A673 (cell line): ENCODE measurements at regions not wholly inside any gene's neighbourhood (a gene's known extent, or its start where the extent isn't known, plus 50 kb on each side); places are given as distances from the start of the nearest gene placed in this dataset.

Experiments used
- BruUV-seq: library from RNA; stranded (reverse); fragments of 400-500 nt; replicated peaks from 2 replicates; lab custom pipeline; 2021; lab: Mats Ljungman, UMichigan
- CTCF ChIA-PET: fragments of 300-600 bp; sonication (Branson Sonifier 250); formaldehyde crosslinking; loops from one replicate; lab custom pipeline; 2022; ENCODE audit warnings: antibody characterized with exemption; lab: Charles Lee
- POLR2A ChIA-PET: fragments of 300-600 bp; sonication (Branson Sonifier 250); formaldehyde crosslinking; loops from one replicate; lab custom pipeline; 2022; ENCODE audit warnings: antibody characterized with exemption; ENCODE audit not compliant: low non-redundant PET; lab: Charles Lee
- DNase-seq: peaks from one replicate; pipeline ENCODE4 v3.0.0-alpha.2; 2015; ENCODE audit warnings: low spot score
- H3K27ac ChIP-seq: fragments of 200-600 bp; sonication (generic); 2 replicates; pipeline ENCODE4 v1.5.1; 2016; ENCODE audit warnings: mixed run types, low read depth, mild to moderate bottlenecking, mixed read lengths, antibody characterized with exemption, low read length; ENCODE audit not compliant: poor library complexity, severe bottlenecking
- H3K27me3 ChIP-seq: fragments of 200-600 bp; sonication (generic); replicated peaks from 2 replicates; pipeline ENCODE4 v1.6.1; 2017; ENCODE audit warnings: mixed run types, low read depth, mild to moderate bottlenecking, mixed read lengths, antibody characterized with exemption, low read length; ENCODE audit not compliant: insufficient read depth, poor library complexity
- H3K36me3 ChIP-seq: fragments of 200-600 bp; sonication (generic); 2 replicates; pipeline ENCODE4 v1.6.1; 2016; ENCODE audit warnings: mixed run types, mild to moderate bottlenecking, mixed read lengths, antibody characterized with exemption, low read length; ENCODE audit not compliant: insufficient read depth, poor library complexity, severe bottlenecking
- H3K4me1 ChIP-seq: fragments of 200-600 bp; sonication (generic); 2 replicates; pipeline ENCODE4 v1.6.1; 2017; ENCODE audit warnings: mixed run types, mild to moderate bottlenecking, mixed read lengths, antibody characterized with exemption, low read length; ENCODE audit not compliant: insufficient read depth, poor library complexity, severe bottlenecking
- H3K4me3 ChIP-seq: fragments of 200-600 bp; sonication (generic); 2 replicates; pipeline ENCODE4 v1.5.1; 2016; ENCODE audit warnings: low read depth, mixed run types, mild to moderate bottlenecking, mixed read lengths, low read length; ENCODE audit not compliant: poor library complexity, severe bottlenecking
- H3K9me3 ChIP-seq: fragments of 200-600 bp; sonication (generic); 2 replicates; pipeline ENCODE4 v1.6.1; 2016; ENCODE audit warnings: mixed run types, low read depth, mild to moderate bottlenecking, mixed read lengths, antibody characterized with exemption, low read length; ENCODE audit not compliant: poor library complexity, severe bottlenecking
- EZH2 ChIP-seq: fragments of 200-600 bp; sonication (generic); IDR thresholded peaks from 2 replicates; pipeline ENCODE4 v1.6.1; 2017; ENCODE audit warnings: borderline replicate concordance, low read depth, mild to moderate bottlenecking, mixed read lengths, antibody characterized with exemption, low read length; ENCODE audit not compliant: poor library complexity, severe bottlenecking
- intact Hi-C: fragments of 100-400 bp; cut with micrococcal nuclease; formaldehyde crosslinking; loops from one replicate; pipeline ENCODE4 v1.10.0; 2022; ENCODE audit not compliant: unreplicated experiment
- TF ChIP-seq, protein P1 (sequence below): fragments of 300-800, 200-600 bp; sonication (generic); conservative IDR thresholded peaks from 2 replicates; pipeline ENCODE4 v1.5.1; 2017; ENCODE audit warnings: low read depth, mild to moderate bottlenecking, antibody characterized with exemption, low read length, moderate library complexity, mixed read lengths

DNA sequence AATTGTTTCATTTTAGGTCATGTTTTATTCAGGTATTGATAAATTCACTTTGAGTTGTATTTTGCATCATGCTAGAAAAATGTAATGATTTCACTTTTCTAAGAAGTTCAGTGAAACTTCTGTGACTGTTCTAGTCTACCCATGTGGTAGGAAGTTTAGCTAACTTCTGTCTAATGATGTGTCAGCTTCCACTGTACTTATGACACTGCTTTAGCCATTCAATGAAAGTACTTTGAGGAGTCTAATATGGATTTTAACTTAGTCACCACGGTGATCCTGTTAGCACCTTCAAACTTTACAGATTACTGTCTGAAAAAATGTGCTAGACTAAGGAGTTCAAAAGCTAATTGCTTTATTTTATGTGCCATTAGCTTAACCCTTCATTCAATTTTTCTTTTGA is 1510.5 kb upstream of the CDH9 start:
- H3K27me3 ChIP-seq: no peaks in the 10 kb centered on the region
- intact Hi-C loops: no loop called here
- H3K4me1 ChIP-seq: no peaks in the 10 kb centered on the region
- no peak overlapping the region for H3K27ac ChIP-seq
- no peaks in the 10 kb centered on the region for H3K9me3 ChIP-seq
- no peak overlapping the region for H3K4me3 ChIP-seq
- ChIA-PET POLR2A (no interaction called here), CTCF (no interaction called here)
- no TSS peak for BruUV-seq
- no peaks in the 10 kb centered on the region for H3K36me3 ChIP-seq
- no peak for DNase-seq
- TF ChIP-seq, protein P1, sequence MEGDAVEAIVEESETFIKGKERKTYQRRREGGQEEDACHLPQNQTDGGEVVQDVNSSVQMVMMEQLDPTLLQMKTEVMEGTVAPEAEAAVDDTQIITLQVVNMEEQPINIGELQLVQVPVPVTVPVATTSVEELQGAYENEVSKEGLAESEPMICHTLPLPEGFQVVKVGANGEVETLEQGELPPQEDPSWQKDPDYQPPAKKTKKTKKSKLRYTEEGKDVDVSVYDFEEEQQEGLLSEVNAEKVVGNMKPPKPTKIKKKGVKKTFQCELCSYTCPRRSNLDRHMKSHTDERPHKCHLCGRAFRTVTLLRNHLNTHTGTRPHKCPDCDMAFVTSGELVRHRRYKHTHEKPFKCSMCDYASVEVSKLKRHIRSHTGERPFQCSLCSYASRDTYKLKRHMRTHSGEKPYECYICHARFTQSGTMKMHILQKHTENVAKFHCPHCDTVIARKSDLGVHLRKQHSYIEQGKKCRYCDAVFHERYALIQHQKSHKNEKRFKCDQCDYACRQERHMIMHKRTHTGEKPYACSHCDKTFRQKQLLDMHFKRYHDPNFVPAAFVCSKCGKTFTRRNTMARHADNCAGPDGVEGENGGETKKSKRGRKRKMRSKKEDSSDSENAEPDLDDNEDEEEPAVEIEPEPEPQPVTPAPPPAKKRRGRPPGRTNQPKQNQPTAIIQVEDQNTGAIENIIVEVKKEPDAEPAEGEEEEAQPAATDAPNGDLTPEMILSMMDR: no peak
- TF ChIP-seq EZH2: no peak

DNA sequence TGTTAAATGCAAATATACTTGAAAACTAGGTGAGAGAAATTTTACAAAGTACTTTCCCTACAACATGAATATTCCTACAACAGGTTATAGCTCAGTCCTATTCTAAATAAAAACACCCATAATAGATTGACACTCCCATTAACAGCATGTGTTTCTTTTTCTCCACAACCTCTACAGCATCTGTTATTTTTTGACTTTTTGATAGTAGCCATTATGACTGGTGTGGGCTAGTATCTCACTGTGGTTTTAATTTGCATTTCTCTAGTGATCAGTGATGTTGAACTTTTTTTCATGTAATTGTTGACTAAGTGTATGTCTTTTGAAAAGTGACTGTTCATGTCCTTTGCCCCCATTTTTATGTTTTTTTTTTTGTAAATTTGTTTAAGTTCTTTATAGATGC is 1506.1 kb upstream of the CDH9 start:
- no TSS peak for BruUV-seq
- ChIA-PET CTCF (no interaction called here), POLR2A (no interaction called here)
- H3K4me1 ChIP-seq: no peaks in the 10 kb centered on the region
- intact Hi-C loops: no loop called here
- no peak for DNase-seq
- H3K9me3 ChIP-seq: no peaks in the 10 kb centered on the region
- TF ChIP-seq, protein P1: no peak
- TF ChIP-seq EZH2: no peak
- no peaks in the 10 kb centered on the region for H3K27me3 ChIP-seq
- no peak overlapping the region for H3K4me3 ChIP-seq
- H3K27ac ChIP-seq: no peak overlapping the region
- H3K36me3 ChIP-seq: no peaks in the 10 kb centered on the region

DNA sequence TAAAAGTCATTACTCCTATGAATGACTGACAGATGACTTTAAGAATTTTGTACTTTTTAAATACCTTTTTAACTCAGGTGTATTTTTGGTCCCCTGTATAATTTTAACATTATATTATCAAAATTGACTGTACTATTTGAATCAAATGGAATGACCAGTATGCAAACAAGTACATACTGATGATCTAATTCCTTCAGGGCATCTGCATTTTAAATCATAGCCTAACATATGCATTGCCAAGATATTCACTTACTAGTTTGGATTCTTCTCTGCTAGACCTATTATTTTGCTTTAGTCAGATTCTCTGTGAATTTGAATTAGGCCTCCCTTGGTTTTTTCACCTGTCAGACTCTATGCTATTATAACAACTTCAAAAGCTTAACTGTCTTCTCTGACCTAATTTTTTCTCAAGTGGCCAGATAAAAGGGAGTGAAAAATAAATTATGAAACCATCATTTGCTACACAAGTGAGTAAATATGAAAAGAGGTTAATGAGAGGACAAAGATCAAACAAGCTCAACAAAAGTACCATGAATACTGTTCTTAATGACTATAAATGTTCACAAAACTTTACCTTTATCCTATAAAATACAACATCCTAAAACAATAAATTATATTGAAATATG is 1505.2 kb upstream of the CDH9 start:
- CTCF ChIA-PET: no interaction called here

More for the DNA sequence above, 1505.2 kb upstream of the CDH9 start:
- no peak overlapping the region for H3K27ac ChIP-seq
- H3K9me3 ChIP-seq: no peaks in the 10 kb centered on the region
- no peak for TF ChIP-seq EZH2
- TF ChIP-seq, protein P1: no peak
- no peaks in the 10 kb centered on the region for H3K27me3 ChIP-seq
- no peaks in the 10 kb centered on the region for H3K36me3 ChIP-seq
- intact Hi-C loops: no loop called here
- no peak for DNase-seq
- no TSS peak for BruUV-seq
- no peaks in the 10 kb centered on the region for H3K4me1 ChIP-seq
- H3K4me3 ChIP-seq: no peak overlapping the region
- POLR2A ChIA-PET: no interaction called here
